OCI-LY1 (cell line): ENCODE measurements at regions not wholly inside any gene's neighbourhood (a gene's known extent, or its start where the extent isn't known, plus 50 kb on each side); places are given as distances from the start of the nearest gene placed in this dataset.

Experiments
- H2AFZ ChIP-seq: fragments of 200-600 bp; sonication (generic), shearing (Covaris generic); 2 replicates; pipeline ENCODE4 v1.6.0; 2014; ENCODE audit warnings: antibody characterized with exemption, mild to moderate bottlenecking, low read length
- H3F3A ChIP-seq: fragments of 200-600 bp; sonication (generic), shearing (Covaris generic); 2 replicates; pipeline ENCODE4 v1.6.0; 2014; ENCODE audit warnings: mild to moderate bottlenecking, antibody characterized with exemption, low read length, moderate library complexity; ENCODE audit not compliant: insufficient read depth
- H3K27ac ChIP-seq: fragments of 200-600 bp; sonication (generic); 2 replicates; pipeline ENCODE4 v1.5.1; 2014; ENCODE audit warnings: low read length, mixed run types, mild to moderate bottlenecking, low read depth; ENCODE audit not compliant: poor library complexity, severe bottlenecking
- H3K27me3 ChIP-seq: fragments of 200-600 bp; sonication (generic); 2 replicates; pipeline ENCODE4 v1.6.0; 2014; ENCODE audit warnings: antibody characterized with exemption, mild to moderate bottlenecking, low read length, moderate library complexity; ENCODE audit not compliant: insufficient read depth
- H3K36me3 ChIP-seq: fragments of 200-600 bp; sonication (generic); 2 replicates; pipeline ENCODE4 v1.6.1; 2014; ENCODE audit warnings: mild to moderate bottlenecking, antibody characterized with exemption, low read length, moderate library complexity, mixed read lengths; ENCODE audit not compliant: insufficient read depth
- H3K4me1 ChIP-seq: fragments of 200-600 bp; sonication (generic); 2 replicates; pipeline ENCODE4 v1.5.1; 2014; ENCODE audit warnings: mild to moderate bottlenecking, low read length, moderate library complexity; ENCODE audit not compliant: insufficient read depth, severe bottlenecking
- H3K4me2 ChIP-seq: fragments of 200-600 bp; sonication (generic), shearing (Covaris generic); 2 replicates; pipeline ENCODE4 v1.6.1; 2014; ENCODE audit warnings: low read length
- H3K4me3 ChIP-seq: fragments of 200-600 bp; sonication (generic); 2 replicates; pipeline ENCODE4 v1.5.1; 2014; ENCODE audit warnings: low read length, low read depth, mild to moderate bottlenecking, mixed read lengths; ENCODE audit not compliant: poor library complexity, severe bottlenecking
- H3K79me2 ChIP-seq: fragments of 200-600 bp; shearing (Covaris generic); 2 replicates; pipeline ENCODE4 v1.6.1; 2016; ENCODE audit warnings: mixed run types, low read length, mixed read lengths; ENCODE audit not compliant: insufficient read depth
- H3K9ac ChIP-seq: fragments of 200-600 bp; sonication (generic), shearing (Covaris generic); 2 replicates; pipeline ENCODE4 v1.6.1; 2014; ENCODE audit warnings: mild to moderate bottlenecking, low read length, mixed read lengths
- H3K9me2 ChIP-seq: fragments of 200-600 bp; sonication (generic), shearing (Covaris generic); 2 replicates; pipeline ENCODE4 v1.6.1; 2014; ENCODE audit warnings: low read depth, mild to moderate bottlenecking, low read length, mixed read lengths
- H3K9me3 ChIP-seq: fragments of 200-600 bp; shearing (Covaris generic); 2 replicates; pipeline ENCODE4 v1.6.1; 2014; ENCODE audit warnings: low read length, mixed read lengths
- H4K20me1 ChIP-seq: fragments of 200-600 bp; sonication (generic), shearing (Covaris generic); 2 replicates; pipeline ENCODE4 v1.6.0; 2016; ENCODE audit warnings: mild to moderate bottlenecking, low read length; ENCODE audit not compliant: insufficient read depth
- EZH2 ChIP-seq: fragments of 200-600 bp; sonication (generic), shearing (Covaris generic); IDR thresholded peaks from 2 replicates; pipeline ENCODE4 v1.8.0; 2017; ENCODE audit warnings: borderline replicate concordance, mixed run types, mild to moderate bottlenecking, antibody characterized with exemption, low read length, moderate library complexity, mixed read lengths
- TF ChIP-seq, protein P1 (sequence below): fragments of 200-600 bp; sonication (generic), shearing (Covaris generic); IDR thresholded peaks from 2 replicates; pipeline ENCODE4 v1.5.1; 2017; ENCODE audit warnings: mild to moderate bottlenecking, antibody characterized with exemption, low read length, moderate library complexity, mixed read lengths

GRCh38 chr18:1232867-1233266, 328.2 kb downstream of the ADCYAP1 start:
- H3K27me3 ChIP-seq: no peaks in the 10 kb centered on the region
- no peak overlapping the region for H3K27ac ChIP-seq
- H3K36me3 ChIP-seq: no peaks in the 10 kb centered on the region
- no peak overlapping the region for H3K9ac ChIP-seq
- H3K4me3 ChIP-seq: no peak overlapping the region
- no peaks in the 10 kb centered on the region for H3K9me2 ChIP-seq
- TF ChIP-seq EZH2: no peak
- TF ChIP-seq, protein P1, sequence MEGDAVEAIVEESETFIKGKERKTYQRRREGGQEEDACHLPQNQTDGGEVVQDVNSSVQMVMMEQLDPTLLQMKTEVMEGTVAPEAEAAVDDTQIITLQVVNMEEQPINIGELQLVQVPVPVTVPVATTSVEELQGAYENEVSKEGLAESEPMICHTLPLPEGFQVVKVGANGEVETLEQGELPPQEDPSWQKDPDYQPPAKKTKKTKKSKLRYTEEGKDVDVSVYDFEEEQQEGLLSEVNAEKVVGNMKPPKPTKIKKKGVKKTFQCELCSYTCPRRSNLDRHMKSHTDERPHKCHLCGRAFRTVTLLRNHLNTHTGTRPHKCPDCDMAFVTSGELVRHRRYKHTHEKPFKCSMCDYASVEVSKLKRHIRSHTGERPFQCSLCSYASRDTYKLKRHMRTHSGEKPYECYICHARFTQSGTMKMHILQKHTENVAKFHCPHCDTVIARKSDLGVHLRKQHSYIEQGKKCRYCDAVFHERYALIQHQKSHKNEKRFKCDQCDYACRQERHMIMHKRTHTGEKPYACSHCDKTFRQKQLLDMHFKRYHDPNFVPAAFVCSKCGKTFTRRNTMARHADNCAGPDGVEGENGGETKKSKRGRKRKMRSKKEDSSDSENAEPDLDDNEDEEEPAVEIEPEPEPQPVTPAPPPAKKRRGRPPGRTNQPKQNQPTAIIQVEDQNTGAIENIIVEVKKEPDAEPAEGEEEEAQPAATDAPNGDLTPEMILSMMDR: no peak
- H2AFZ ChIP-seq: no peak overlapping the region
- no peaks in the 10 kb centered on the region for H3K9me3 ChIP-seq
- no peaks in the 10 kb centered on the region for H4K20me1 ChIP-seq
- H3K4me2 ChIP-seq: no peak overlapping the region
- no peaks in the 10 kb centered on the region for H3F3A ChIP-seq
- H3K4me1 ChIP-seq: no peaks in the 10 kb centered on the region
- H3K79me2 ChIP-seq: no peaks in the 10 kb centered on the region

GRCh38 chr18:1240701-1241100, 336.0 kb downstream of the ADCYAP1 start:
- Histone ChIP-seq H3K27me3 (no peaks in the 10 kb centered on the region), H3K4me3 (no peak overlapping the region), H3K4me2 (no peak overlapping the region), H3K36me3 (no peaks in the 10 kb centered on the region), H3K9ac (no peak overlapping the region), H3K4me1 (no peaks in the 10 kb centered on the region), H3K27ac (no peak overlapping the region), H3F3A (no peaks in the 10 kb centered on the region), H3K79me2 (no peaks in the 10 kb centered on the region), H2AFZ (no peak overlapping the region), H3K9me2 (no peaks in the 10 kb centered on the region), H3K9me3 (no peaks in the 10 kb centered on the region), H4K20me1 (no peaks in the 10 kb centered on the region)
- TF ChIP-seq EZH2: no peak
- TF ChIP-seq, protein P1: no peak

DNA sequence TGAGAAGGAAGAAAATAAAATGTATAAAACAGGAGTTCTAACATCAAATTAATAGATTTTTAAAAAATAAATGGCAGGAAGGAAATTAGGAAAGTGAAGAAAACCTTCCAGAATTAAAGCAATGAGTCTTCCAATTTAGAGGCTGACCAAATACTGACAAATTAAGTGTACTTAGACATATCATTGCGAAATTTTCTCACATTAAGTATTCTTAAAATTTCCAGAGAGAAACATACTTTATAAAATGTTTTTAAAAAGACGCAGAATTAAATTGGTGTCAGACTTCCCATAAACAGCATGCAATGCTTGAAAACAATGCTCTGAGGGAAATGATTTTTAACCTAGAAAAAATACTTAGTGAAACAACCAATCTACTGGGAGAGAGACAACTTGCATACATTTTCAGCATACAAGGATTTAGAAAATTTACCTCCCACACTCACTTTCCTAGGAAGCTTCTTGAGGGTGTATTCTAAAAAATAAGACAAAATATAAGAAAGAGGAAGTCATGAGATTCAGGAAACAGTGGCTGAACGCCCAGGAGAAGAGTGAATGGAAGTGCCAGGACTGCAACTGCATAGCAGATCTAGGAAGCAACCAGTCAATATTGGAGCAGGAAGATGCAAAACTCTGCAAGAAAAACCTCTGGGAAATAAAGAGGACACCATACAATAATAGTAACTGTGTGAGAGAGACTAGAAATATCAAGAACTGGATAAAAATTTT, 339.9 kb downstream of the ADCYAP1 start:
- no peaks in the 10 kb centered on the region for H3K9me3 ChIP-seq
- H3K36me3 ChIP-seq: no peaks in the 10 kb centered on the region
- no peak overlapping the region for H2AFZ ChIP-seq
- no peaks in the 10 kb centered on the region for H3K9me2 ChIP-seq
- TF ChIP-seq, protein P1: no peak
- TF ChIP-seq EZH2: no peak
- no peaks in the 10 kb centered on the region for H3F3A ChIP-seq
- no peaks in the 10 kb centered on the region for H3K27me3 ChIP-seq
- no peaks in the 10 kb centered on the region for H3K79me2 ChIP-seq
- no peaks in the 10 kb centered on the region for H3K4me1 ChIP-seq
- H3K9ac ChIP-seq: no peak overlapping the region
- H4K20me1 ChIP-seq: no peaks in the 10 kb centered on the region
- no peak overlapping the region for H3K4me2 ChIP-seq
- no peak overlapping the region for H3K4me3 ChIP-seq
- no peak overlapping the region for H3K27ac ChIP-seq
